Fibroblast of mammary gland (primary cell): ENCODE measurements at regions not wholly inside any gene's neighbourhood (a gene's known extent, or its start where the extent isn't known, plus 50 kb on each side); places are given as distances from the start of the nearest gene placed in this dataset.

Experiments
- DNase-seq: peaks from one replicate; pipeline ENCODE4 v3.0.0-alpha.2; 2010; ENCODE audit warnings: low read depth
- H3K4me3 ChIP-seq: 2 replicates; pipeline ENCODE4 v1.5.1; 2011; ENCODE audit warnings: low read depth, mild to moderate bottlenecking, low read length, moderate library complexity; ENCODE audit not compliant: control insufficient read depth
- TF ChIP-seq, protein P1 (sequence below): conservative IDR thresholded peaks from 2 replicates; pipeline ENCODE4 v1.5.1; 2011; ENCODE audit warnings: low read depth, low read length, inconsistent platforms; ENCODE audit not compliant: control insufficient read depth, insufficient read depth

DNA sequence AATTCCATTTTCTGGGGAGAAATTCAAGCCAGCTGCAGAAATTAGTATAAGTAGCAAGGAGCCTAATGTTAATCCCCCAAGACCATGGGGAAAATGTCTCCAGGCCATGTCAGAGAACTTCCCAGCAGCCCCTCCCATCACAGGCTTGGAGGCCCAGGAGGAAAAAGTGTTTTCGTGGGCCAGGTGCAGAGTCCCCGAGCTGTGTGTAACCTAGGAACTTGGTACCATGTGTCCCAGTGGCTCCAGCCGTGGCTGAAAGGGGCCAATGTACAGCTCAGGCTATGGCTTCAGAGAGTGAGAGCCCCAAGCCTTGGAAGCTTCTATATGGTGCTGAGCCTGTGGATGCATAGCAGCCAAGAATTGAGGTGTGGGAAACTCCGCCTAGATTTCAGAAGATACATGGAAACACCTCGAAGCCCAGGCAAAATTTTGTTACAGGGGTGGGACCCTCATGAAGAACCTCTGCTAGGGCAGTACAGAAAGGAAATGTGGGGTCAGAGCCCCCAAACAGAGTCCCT lies 286.3 kb downstream of the MATN1 start:
- no peak overlapping the region for H3K4me3 ChIP-seq
- no peak for DNase-seq
- TF ChIP-seq, protein P1, sequence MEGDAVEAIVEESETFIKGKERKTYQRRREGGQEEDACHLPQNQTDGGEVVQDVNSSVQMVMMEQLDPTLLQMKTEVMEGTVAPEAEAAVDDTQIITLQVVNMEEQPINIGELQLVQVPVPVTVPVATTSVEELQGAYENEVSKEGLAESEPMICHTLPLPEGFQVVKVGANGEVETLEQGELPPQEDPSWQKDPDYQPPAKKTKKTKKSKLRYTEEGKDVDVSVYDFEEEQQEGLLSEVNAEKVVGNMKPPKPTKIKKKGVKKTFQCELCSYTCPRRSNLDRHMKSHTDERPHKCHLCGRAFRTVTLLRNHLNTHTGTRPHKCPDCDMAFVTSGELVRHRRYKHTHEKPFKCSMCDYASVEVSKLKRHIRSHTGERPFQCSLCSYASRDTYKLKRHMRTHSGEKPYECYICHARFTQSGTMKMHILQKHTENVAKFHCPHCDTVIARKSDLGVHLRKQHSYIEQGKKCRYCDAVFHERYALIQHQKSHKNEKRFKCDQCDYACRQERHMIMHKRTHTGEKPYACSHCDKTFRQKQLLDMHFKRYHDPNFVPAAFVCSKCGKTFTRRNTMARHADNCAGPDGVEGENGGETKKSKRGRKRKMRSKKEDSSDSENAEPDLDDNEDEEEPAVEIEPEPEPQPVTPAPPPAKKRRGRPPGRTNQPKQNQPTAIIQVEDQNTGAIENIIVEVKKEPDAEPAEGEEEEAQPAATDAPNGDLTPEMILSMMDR, result no peak

DNA sequence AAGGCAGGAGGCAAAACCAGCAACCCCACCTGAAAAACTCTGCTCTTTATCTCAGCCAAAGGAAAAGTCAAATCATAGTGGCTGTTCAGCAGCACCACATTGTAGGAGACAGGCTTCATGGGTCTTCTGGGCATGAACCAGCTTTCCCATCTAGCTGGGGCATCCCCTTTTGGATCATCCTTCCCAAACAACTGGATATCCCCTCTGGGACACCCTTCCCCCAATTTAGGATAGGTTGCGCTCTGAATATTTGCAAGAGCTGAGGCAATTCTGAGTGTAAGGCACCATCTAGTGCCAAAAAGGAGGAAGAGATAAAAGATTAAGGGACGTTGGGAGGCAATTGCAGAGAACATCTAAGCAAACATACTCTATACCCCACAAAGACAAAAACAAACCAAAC lies 295.8 kb downstream of the MATN1 start:
- TF ChIP-seq, protein P1, result no peak
- DNase-seq, result no peak
- no peak overlapping the region for H3K4me3 ChIP-seq

DNA sequence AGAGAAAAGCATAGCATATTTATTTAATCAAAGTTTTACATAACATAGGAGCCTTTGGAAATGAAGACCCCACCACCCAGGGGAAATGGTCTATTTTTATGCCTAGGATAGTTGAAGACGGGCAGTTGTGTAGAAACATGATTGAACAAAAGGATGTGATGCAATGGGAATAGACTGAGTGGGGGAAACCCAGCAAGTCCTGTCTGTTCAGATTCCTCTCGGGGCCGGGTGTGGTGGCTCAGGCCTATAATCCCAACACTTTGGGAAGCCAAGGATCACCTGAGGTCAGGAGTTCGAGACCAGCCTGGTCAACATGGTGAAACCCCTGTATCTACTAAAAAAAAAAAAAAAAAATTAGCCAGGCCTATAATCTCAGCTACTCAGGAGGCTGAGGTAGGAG lies 298.3 kb downstream of the MATN1 start:
- H3K4me3 ChIP-seq, result no peak overlapping the region
- TF ChIP-seq, protein P1, result no peak
- no peak for DNase-seq

DNA sequence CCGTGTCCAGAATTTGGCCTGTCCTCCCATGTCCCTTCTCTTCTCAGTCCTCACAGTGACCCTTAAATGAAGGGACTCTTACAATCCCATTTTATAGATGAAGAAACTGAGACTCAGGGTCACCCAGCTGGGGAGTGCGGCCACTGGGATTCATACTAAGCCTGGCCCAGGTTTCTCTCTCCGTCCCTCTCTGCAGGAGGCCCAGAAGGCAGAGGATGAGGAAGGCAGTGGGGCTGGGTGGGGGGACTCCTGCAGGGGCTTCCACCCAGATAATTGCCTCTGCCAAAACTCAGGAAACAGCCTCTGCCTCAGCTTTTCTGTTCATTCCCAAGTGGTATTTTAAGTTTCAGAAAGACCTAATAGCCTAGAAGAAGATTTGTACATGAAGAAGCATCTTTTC lies 299.8 kb downstream of the MATN1 start:
- TF ChIP-seq, protein P1, result no peak
- no peak for DNase-seq
- H3K4me3 ChIP-seq, result no peak overlapping the region

DNA sequence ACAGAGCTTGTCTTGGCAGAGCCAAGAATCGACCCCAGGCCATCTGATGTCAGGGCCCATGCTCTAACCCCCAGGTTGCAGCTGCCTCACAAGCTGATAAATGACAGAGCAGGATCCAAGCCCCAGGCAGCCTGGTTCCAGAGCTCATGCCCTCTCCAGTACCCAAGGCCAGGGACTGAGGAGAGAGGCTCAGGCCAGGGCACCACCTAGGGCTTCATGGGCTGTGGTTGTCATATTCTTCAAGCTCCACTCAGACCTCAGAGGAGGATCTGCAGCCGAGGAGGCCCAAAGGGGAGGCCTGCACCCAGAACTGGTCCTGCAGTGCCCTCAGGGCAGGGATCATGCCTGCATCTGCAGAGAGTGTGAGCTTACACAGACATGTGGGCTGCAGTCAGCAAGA lies 301.1 kb downstream of the MATN1 start:
- no peak for DNase-seq
- TF ChIP-seq, protein P1, result no peak
- H3K4me3 ChIP-seq, result no peak overlapping the region

DNA sequence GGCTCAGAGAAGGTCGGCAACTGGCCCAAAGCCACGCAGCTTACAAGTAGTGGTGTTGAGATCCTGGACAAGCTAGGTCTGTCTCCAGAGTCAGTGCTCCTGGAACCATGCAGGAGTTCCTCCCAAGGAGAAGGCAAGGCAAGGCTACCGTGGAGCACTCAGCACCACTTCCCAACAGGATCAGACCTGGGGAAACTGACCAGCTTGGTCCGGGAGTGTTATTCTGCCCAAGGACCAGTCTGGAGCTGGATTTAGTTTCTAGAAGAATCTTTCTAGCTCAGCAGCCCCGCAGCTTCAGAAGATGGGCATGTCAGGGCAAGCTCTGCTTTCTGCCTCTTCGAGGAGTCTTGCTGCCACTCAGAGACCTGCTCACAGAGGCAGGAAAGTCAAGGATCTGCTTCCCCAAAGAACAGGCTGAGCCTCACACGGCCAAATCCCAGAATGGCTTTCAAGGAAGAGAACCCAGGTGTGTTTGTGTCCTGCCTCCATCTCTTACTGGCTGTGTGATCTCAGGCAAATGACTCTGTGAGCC lies 302.8 kb downstream of the MATN1 start:
- TF ChIP-seq, protein P1, result no peak
- no peak for DNase-seq
- no peak overlapping the region for H3K4me3 ChIP-seq

DNA sequence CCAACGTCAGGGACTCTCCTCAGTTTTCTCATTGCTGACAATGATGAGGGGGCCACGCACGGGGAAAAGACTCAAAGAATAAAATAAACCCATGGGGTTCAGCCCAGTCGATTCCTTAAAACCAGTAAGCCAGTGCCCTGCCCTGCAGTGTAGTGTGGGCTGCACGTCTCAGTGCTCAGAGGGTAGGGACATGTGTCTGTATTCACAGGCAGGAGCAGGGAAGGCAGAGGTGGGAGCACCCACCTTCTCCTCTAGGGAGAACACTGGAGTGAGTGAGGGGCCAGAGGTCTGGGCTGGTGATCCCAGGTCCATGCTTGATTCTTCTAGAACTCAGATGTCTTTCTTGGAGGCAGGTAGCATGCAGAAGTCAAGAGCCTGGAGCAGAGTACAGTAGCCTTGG lies 303.6 kb downstream of the MATN1 start:
- no peak overlapping the region for H3K4me3 ChIP-seq
- TF ChIP-seq, protein P1, result no peak
- DNase-seq, result no peak
